HuH-7.5 (cell line): ENCODE measurements at regions not wholly inside any gene's neighbourhood (a gene's known extent, or its start where the extent isn't known, plus 50 kb on each side); places are given as distances from the start of the nearest gene placed in this dataset.

Experiments used
- DNase-seq: peaks from one replicate; pipeline ENCODE4 v3.0.0; 2011; ENCODE audit warnings: low spot score

DNA sequence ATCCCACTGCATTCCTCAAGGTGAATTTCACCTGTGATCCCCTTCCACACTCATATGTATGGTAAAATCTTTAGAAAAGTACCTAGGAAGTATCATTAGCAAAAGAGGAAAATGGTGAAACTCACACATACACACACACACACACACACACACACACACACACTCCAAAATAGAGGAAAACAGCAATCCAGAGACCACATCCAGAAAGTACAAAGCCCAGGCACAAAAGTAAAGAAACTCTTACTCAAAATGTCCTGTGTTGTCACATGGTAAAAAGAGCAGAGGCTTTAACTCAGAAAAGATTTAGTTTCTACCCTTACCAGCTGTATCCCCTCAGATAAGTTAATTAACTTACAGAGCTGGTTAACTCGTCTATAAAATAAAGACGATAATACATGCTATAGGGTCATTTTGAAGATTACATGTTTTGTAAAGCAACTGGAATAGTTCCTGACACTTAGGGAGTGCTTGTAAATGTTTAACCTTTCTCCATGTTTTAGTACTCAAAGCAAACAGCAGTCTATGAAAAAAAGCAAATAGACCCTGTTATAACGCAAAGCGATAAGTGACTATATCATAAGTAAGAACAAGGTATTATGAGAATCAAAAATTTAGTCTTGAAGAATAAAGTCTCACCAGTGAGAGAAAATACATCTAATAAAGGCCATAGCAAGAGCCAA is 360.0 kb upstream of the LRATD1 start:
- no peak for DNase-seq

DNA sequence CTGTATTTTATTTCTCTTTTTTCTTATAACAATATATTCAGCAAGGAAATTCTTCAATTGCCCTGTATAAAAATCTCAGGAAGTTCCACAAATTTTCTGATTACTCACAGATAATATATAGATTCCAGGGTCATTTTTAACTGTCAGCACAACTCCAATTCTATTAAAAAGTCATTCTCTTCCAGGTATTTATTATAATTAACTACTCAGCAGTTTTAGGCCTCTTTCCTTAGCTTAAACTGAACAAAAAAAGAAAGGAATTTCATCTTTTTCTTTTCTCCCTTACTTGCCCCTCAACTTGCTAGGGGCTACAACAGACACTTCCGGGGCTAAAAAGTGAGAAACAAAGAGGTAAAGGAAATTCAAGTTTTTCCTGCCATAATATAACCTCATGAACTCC is 358.9 kb upstream of the LRATD1 start:
- DNase-seq, result no peak

DNA sequence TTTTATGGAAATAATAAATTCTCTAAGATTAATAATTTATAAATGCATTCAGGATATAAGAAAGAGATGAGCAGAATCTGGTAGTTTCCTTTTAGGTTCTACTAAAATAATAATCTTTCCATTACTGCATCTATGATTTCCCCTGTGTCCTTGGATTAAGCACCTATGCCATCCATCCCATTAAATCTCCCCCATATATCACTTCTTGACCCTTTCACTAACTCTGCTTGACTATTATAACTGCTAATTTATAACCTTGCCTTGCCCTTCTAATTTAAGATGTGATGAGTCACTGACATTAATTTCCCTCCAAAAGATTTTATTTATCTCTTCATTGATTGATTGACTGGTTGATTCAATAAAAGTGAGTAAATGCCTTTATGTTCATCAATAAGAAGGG is 348.3 kb upstream of the LRATD1 start:
- no peak for DNase-seq

DNA sequence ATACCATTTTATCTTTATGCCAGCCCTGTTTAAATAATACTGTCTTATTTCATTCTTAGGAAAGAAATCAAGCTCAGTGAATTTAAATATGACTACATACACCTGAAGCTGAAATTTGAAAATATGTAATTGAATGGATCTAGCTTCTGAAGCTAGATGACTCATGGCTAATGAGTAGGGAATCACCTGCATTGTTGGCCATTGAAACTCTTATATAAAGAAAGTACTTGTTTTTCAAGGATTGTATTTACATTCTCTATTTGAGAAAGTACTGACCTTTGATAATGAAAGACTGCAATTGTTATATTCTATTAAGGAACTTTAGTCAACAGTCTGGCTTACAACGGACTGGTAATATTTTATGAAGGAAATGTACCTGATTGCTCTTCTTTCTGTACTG is 346.7 kb upstream of the LRATD1 start:
- no peak for DNase-seq

DNA sequence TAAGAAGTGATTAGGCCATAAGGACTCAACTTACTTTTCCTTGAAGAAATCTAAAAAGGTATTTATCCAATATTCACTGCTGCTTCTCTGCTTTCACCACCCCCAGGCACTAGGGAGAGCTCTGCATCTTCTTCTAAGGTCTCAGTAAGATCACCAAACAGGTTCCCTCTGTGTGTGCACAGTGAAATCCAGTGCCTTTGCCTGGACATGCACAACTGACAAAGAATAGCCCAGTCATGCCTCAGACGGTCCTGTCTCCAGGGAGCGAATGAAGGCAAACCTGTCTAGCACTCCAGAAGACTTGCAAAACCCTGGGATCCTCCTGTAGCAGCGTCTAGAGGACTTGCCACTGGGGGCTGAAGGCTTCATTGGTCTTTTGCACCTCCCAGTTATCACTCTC is 344.5 kb upstream of the LRATD1 start:
- DNase-seq, result no peak

DNA sequence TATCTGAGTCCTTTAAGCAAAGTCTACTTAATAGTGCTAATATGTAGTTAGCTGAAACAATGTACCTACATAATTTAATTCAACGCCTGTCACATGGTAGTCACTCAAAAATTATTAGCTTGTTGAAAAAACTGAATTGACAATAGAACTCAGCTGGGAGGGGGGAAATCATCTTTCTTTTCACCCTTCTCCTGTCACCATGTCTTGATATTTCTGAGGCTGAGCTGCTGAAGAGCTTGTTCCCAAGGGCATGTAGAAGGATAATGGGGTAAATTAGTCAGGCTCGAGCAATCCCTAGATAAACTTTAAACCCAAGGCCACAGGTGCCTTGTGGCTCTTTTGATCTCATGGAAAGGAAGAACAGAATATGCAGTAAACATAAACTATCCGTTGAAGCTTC is 339.6 kb upstream of the LRATD1 start:
- DNase-seq, result no peak

DNA sequence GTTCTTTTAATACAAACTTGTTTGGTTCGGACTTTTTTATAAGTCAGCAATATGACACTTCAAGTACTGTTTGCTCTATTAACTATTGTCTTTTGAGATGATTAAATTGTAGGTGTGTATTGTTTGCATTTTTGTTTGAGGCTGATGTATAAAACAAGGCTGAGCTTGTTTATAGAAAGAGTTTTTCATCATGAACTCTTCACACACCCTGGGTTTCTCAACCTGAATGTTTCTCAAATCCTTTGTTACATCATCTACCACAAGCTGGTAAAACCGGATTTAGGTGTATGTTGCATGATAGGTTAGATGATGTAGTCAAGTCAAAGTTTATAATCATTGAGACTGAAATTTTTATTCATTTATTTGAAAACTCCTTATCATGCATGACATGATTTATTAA is 335.2 kb upstream of the LRATD1 start:
- DNase-seq, result no peak

DNA sequence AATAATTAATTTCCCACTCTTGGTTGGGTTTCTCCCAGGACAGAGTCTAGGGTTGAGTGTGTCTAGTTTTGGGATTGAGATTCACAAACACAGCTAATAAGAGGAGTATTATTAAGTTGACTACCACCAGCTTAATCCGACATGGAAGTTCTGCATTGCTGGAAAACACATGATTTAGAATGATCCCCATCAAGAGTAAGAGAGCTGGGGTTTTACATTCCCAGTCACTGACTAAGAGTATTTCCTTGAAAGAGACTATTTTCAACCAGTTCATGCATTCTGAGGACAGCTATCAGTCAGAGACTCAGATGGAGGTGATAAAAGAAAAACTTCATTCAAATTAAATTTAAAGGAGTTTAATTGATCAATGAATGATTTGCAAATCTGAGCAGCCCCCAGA is 334.6 kb upstream of the LRATD1 start:
- no peak for DNase-seq

DNA sequence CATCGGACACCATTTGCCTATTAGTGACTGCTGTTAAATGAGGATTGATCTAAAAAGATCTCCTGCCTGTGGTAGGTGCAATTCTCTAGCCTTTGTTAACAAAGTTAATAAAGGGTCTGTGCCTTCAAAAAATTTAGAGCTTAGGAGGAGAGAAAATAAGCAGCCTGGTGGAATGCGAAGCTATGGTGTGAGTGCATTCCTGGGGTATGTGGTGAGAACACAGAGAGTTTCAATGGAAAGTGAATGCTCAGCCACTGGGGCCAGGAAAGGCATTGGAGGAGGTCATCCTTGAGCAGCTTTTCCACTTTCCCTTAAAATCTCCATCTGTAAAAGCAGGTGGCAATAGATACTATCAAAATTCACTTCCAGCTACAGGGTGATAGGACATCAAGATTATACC is 331.2 kb upstream of the LRATD1 start:
- DNase-seq, result no peak

DNA sequence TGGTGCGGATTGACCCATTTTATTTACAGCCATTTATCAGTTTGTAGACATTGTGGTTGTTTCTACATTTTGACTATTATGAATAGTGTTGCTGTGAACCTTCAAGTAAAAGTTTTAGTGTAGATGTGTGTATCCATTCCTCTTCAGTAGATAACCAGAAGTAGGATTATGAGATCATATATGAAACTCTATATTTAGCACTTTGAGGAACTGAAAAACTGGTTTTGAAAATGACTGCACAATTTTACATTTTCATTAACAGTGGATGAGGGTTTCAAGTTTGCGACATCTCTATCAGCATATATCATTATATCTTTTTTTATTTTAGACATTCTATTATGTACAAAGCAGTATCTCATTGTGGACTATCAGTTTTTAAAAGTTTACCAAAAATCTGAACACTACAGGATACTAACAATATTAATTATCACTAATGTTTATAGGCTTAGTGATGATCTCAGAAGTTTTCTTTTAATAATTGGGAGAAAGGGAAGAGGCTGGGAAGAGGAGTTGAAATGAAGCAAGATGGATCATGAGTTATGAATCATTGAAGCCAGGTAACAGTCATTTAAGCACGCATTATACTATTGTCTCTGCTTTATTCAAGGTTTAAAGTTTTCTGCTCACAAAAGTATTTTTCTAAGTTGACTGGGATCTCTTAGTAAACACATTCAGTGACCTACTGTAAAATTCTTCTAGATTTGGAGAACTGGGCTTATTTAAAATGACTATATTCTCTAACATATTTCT is 329.0 kb upstream of the LRATD1 start:
- DNase-seq, result no peak

DNA sequence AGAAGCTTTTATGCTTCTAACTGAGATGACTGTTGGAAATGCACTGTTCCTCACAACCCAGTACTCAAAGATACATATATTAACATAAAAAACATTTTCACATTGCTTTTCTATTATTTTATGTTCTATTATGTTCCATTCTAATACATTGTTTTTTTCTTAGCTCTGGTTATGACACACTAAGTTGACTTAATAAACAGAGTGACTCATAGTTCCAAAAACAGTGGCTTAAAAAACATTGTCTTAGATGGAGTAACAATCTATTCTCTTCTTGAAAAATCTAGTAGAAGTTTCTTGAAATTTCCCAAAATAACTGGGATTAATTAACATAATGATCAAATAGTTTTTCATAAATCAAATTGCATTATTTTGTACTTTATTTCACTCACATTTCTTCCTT is 328.2 kb upstream of the LRATD1 start:
- no peak for DNase-seq

DNA sequence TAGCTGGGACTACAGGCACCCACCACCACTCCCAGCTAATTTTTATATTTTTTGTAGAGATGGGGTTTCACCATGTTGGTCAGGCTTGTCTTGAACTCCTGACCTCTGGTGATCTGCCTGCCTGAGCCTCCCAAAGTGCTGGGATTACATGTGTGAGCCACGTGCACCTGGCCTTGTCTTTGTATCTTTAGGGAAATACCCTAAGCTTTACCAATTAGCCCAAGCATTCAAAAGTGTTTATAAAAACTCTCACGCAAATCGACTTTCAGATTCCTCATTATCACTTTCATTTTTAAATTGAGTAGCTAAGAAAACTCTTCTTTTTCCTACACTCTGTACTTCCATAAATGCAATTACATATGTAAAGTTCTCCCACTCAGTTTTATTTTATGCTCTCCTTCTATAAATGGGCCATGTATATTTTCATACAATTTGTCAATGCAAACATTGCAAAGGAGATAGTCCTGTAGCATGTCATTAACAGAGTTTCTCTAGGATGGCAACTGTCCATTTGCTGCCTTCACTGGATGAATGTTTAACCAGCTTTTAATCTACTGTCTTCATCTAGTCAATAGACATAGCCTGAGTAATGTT is 326.2 kb upstream of the LRATD1 start:
- DNase-seq, result no peak

DNA sequence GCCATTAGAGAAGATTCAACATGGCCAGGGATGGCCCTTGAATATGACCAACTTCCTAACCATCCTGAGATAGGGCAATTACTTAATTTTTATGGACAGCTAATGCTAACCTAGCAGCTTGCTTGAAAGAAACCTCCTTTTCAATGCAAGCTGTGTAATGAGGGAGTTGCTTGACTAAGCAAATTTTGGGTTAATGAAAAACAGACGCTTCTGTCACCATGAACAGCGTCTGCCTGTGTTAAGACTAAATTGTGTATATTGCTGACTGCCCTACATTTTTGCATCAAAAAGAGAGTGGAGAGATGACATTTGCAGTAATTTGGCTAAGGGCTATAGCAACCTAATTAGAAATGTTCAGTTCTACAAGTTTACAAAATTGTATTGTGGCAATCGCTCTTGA is 319.2 kb upstream of the LRATD1 start:
- DNase-seq, result no peak

DNA sequence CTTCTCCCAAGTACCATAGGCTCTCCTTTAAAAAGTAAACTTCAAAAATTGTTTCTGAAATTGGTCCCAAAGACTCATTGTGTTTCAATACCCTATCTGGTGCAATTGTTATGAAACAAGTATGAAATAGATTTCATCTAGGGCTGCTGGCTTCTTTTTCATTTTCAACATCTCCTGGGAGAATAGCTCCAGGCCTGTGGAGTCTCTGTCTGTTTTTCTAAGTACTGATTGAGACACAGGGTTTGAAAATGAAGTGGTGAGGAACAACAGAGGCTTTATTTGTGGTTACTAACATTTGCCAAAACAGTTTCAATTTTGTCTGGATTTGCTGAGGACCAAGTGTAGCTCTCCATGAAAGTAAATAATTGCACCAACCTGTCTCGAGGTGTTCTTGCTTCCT is 315.9 kb upstream of the LRATD1 start:
- DNase-seq, result no peak

DNA sequence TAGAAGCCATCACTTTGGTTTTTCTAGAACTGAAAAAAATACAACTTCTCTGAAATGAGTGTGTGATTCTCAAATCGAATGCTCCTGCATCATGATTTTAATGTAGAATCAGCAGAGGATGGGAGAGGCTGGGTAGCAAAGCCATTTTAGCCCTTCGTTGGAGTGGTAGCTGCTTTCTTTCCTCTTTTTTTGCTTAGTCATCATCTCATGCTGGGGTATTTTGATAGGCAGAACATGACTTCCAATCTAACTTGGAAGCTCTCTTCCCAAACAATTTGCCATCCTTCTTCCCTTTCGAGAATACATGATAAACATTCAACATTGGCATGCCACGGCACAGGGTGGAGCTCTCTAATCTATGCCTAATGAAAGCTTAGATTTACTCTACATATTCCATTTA is 311.2 kb upstream of the LRATD1 start:
- DNase-seq, result no peak

DNA sequence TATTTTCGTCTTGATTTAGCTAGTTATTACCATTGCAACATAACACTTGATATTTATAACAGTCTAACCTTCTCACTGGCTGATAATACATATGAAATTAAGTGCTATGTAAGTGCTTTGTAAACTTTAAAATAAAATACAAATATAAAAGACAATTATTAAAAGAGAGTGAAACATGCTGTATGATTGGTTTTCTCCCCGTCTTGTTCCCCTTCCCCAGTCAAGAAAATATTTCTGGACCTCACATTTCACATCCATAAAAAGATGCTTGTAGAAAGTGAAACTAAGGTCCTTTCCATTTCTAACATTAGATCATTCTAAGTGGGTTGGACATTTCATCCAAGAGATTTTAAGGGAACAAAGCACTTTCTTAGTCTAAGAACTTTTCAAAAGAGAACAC is 310.2 kb upstream of the LRATD1 start:
- no peak for DNase-seq

DNA sequence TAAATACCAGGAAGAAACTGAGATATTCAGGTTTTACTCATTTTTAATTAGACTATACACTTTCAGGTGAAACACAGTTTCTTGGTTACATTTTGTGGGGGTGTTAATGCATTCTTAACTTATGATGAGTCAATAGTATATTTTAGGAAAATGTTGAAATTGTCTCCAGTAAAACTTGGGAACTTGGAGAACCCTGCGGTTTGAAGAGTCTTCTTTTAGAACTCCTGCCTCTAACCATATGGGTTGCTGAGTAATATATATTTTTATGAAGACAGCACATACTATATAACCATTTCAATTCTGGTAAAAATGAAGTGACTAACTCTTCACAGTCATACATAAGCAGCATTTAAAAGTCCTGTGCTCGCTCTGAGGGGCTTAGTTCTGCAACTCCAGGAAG is 308.2 kb upstream of the LRATD1 start:
- no peak for DNase-seq

DNA sequence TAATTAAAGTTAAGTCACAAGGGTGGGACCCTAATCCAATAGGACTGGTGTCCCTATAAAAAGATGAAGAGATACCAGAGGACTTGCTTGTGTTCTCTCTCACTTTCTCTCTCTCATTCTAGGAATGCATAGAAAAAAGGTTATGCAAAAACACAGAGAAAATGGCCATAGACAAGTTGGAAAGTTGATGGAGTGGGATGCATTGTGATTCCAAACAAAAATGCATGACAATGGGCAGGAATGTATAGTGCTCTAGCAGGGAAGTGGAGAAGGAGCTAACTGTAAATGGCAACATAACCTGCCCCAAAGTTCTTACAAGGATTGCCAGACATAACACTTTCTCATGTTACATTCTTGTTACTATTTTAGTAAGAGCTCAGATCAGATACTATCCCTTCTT is 301.6 kb upstream of the LRATD1 start:
- DNase-seq, result no peak

DNA sequence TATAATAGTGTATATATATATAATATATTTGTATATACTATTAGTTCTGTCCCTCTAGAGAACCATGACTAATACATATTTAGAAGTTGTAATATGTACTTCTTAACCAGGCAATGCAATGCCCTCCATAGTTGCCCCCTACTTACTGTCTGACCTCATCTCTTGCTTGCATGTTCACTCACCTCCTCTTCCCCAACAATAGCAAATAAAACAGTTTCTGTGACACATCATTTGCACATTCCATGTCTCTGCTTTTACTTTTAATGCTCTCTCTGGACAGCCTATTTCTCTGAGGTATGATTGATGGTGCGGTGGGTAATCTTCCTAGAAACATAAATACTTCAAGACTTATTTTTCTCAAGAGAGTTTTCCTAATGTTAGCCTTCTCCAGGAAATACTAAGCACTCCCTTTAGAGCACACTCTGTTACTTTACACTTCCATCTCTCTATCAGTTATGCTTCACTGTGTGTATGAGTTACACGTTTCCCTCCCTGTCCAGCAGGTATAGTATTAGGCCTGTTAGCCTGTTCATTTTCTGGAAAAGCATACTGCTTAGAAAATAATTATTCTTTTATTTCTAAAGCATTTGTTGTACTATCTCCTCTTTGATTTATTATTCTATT is 295.6 kb upstream of the LRATD1 start:
- no peak for DNase-seq

DNA sequence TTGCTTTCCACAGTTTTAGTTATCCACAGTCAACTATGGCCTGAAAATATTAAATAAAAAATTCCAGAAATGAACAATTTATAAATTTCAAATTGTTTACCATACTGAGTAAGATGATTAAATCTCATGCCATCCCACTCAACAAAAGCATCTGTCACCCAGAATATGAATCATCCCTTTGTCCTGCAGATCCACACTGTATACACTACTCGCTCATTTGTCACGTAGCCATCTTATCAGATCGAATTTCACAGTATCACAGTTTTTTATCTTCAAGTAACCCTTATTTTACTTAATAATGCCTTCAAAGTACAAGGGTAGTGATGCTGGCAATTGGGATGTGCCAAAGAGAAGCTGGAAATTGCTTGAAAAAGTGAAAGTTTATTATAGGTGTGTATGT is 291.8 kb upstream of the LRATD1 start:
- DNase-seq, result no peak

DNA sequence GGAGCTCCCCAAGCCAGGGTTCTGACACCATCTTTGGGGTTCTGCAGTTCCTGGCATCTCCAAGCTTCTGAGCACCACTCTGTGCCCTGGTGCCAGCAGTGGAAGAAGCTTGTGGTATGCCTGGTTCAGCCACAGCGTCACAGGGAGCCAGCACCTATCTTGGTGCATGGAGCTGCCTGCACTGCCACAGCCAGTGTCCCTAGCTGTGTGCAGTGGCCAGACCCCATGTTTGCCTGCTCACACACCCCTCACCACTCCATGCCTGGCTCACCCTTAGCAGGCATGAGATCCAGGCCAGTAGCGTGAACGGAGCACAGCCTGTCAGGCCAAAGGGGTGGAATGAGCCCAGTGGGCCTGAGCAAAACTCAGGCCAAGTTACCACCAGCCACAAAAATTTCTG is 290.2 kb upstream of the LRATD1 start:
- DNase-seq, result no peak

DNA sequence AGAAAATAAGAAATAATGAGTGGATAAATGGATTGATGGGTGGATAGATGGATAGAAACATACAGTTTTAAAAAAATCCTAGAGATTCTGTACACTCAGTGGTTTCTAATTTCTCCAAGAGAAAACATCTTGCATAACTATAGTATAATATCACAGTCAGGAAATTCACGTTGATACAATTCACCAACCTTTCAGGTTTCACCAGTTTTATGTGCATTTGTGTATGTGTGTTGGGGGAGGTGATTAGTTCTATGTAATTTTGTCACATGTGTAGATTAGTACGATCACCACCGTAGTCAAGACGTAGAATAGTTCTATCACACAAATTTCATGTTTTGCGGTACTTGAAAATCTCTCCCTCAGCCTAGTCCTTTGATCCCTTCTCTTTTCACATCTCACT is 288.2 kb upstream of the LRATD1 start:
- DNase-seq, result no peak

DNA sequence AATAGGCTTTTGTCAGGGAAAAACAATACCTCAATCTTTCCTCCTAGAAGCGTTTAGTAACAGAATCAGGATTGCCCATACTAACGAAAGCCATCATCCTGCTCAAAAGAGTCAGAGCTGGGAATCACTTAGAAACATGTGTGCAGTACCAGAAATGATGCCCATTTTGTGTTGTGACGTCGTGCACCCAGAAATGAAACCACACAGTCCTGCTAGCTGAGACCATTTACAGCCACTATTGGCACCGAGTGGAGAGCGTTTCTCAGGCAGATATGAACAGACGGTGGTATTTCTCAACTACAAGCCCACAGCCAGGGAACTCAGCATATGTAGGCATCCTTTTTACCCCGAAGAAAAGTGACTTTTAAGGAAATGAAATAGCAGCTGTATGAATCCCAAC is 284.3 kb upstream of the LRATD1 start:
- no peak for DNase-seq
